ENCODE measurements at regions not wholly inside any gene's neighbourhood (a gene's known extent, or its start where the extent isn't known, plus 50 kb on each side); places are given as distances from the start of the nearest gene placed in this dataset.

GRCh38 chr5:158644301-158644700 lies 455.4 kb downstream of the EBF1 start:
- no peak for DNase-seq (ENCODE audit: low read depth)

DNA sequence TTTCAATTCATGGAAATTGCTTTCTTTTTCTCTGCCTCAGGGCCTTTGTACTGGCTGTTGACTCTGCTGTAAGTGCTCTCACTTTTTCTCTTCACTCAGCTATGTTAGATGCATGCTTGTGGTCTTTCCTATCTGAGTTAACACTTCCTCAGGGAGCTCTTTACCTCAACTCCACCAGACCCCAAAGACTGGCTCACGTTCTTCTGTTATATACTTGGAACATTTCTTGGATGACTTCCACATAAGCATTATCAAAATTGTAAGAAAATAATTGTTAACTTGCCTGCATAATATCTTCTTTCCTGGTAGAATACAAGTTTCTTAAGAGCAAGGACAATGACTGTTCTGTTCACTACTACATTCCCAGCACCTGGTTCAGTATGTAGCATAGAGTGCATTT lies 455.9 kb downstream of the EBF1 start:
- DNase-seq (ENCODE audit: low read depth), result no peak

DNA sequence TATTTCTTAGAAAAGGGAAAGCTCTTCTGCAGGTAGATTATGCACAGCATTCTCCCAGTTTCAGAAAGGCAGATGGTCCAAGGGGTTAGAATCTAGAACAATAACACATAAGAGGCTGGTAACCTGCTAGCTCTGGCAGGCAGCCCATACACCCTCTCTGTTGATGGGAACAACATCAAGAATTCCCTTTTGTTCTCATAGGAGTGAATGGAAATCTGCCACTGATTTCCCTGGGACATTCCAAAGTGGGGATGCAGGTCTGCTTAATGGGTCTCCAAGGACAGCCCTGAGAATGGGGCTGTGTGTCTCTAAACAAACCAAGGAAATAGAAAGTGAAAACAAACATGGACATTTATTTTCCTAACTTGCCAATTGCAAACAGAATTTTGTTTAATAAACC lies 456.8 kb downstream of the EBF1 start:
- no peak for DNase-seq (ENCODE audit: low read depth)

DNA sequence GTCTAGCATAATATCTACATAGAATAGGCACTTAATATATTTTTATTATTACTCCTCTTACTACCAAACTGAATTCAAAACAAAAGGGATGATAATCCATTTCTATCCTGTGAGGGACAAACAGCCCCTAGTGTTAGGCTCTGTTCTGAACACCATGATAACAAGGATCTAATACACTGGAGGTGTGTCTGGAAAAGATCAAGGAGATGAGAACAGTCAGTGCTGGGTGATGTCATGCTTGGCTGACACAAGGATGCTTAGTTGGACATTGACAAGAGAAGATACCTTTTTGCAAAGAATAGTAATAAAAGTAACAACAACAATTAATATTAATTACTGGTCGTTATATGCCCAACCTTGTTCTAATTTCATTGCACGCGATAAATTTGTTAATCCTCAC lies 458.7 kb downstream of the EBF1 start:
- DNase-seq (ENCODE audit: low read depth), result no peak

DNA sequence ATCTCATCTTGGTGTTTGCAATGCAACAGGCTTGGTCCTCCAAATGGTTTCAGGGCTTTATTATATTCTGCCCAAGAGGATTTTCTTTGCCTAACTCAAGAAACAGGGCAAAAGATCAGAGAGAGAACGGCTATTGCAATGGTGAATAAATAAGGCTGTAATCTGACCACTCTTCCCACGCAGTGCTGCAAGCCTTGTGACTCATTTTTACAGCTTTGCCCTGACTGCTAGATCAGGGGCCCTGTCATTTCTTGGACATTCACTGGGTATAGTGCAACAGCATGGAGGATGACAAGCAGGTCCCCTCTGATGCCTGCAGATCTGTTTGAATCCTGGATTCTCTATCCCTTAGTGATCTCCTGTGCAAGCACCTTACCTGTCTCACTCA lies 459.1 kb downstream of the EBF1 start:
- no peak for DNase-seq (ENCODE audit: low read depth)

GRCh38 chr5:158639881-158640592 lies 459.7 kb downstream of the EBF1 start:
- DNase-seq (ENCODE audit: low read depth), result no peak

GRCh38 chr5:158638396-158638795 lies 461.3 kb downstream of the EBF1 start:
- DNase-seq (ENCODE audit: low read depth), result no peak

- no peak for DNase-seq (ENCODE audit: low read depth)
Measured at GRCh38 chr5:158637039-158637438, 462.7 kb downstream of the EBF1 start.

- DNase-seq (ENCODE audit: low read depth), result no peak
Measured at GRCh38 chr5:158635565-158635964, 464.2 kb downstream of the EBF1 start.

DNA sequence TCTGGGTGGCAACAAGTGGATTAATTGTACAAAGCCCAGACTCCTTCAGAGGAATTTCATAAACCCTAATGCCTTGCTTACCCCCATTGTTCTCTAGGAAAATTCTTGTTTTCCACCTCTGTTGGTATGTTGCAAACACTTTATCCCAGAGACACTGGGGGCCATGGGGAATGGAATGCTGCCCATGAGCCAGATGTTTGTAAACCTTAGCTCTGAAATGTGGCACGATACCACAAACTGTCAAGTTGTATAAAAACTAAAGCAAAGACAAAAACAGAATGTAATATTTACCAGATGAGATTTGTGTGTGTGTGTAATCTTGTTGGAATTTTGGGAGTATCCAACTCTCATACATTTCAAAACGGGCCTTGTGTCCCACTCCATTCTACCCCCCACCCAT lies 465.0 kb downstream of the EBF1 start:
- no peak for DNase-seq (ENCODE audit: low read depth)

GRCh38 chr5:158629591-158630312 lies 470.0 kb downstream of the EBF1 start:
- no peak for DNase-seq (ENCODE audit: low read depth)

- DNase-seq (ENCODE audit: low read depth), result no peak
Measured at GRCh38 chr5:158626718-158627117, 473.0 kb downstream of the EBF1 start.

DNA sequence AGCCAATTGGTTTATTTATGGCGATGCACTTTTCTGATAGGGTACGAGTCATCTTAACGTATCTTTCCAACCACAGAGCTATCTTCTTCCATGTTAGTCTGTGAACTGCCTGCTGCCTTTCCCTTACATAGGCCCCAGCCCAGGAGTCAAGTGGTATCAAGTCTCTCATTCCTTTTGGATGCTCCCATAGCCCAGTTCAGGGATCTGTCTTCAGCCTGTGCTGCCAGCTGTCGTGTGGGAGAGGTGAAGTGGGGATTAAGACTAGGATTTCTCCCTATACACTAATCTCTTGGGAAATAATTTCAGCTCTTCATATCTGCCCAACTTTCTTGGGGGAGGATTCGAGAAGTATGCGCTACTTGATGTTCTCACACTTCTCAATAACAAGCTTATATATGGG lies 475.7 kb downstream of the EBF1 start:
- DNase-seq (ENCODE audit: low read depth), result no peak

- DNase-seq (ENCODE audit: low read depth), result no peak
Measured at GRCh38 chr5:158621391-158621790, 478.3 kb downstream of the EBF1 start.

- DNase-seq (ENCODE audit: low read depth), result no peak
Measured at GRCh38 chr5:158619083-158619788, 480.5 kb downstream of the EBF1 start.

DNA sequence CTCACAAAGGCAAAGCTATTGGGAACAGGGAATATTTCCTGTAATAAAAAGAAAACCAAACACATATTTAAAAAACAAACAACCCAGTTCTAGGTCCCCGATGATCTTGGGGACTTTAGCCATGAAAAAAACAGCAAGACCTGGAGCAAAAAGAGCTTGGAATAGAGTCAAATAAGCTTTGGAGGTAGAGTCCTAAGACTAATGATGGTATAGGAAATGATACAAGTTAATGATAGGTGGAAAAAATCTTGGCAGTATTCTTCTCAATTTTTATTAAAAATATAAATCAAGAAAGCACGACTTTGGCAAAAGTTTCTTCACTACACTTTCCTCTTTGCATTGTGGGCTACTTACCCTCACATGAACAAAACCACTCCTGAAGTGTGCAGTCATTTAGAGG lies 481.5 kb downstream of the EBF1 start:
- DNase-seq (ENCODE audit: low read depth), result no peak

- no peak for DNase-seq (ENCODE audit: low read depth)
Measured at GRCh38 chr5:158616707-158617106, 483.0 kb downstream of the EBF1 start.

DNA sequence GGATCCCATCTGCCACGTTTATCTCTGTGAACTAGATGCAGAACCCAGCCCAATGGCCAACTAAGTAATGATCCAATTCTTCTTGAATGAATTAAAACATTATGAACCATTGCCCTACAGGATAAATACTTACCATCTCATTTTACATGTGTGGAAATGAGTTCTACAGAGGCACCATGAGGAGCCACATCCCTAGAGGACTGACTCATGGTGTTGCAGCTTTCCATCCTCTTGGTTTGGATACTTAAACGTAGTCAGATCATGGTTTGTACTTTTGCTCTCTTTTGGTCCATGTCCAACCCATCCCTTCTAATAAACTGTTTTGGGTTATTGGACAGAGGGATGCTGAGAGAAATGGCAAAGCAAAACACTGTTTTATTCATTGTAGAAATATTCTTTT lies 484.8 kb downstream of the EBF1 start:
- no peak for DNase-seq (ENCODE audit: low read depth)

DNA sequence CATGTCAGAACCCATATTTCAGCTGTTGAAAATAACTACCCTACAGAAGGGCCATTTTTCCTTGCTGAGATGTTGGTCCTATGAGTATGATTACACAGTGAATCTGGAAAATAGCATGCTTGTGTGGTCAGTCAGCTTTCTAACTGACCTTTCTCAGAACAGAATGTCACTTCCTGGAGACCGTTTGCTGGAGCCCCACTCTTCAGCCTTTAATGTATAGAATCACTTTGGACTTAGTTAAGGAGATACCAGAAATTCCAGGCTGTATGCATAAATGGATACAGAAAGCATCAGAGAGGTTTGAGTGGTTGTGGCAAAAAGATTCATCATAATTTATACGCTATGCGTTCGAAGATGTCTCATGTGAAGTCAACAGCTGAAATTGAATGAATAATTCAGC lies 488.1 kb downstream of the EBF1 start:
- no peak for DNase-seq (ENCODE audit: low read depth)

GRCh38 chr5:158610051-158610415 lies 489.7 kb downstream of the EBF1 start:
- no peak for DNase-seq (ENCODE audit: low read depth)

GRCh38 chr5:158609333-158610050 lies 490.2 kb downstream of the EBF1 start:
- DNase-seq (ENCODE audit: low read depth), result no peak

GRCh38 chr5:158607088-158607487 lies 492.6 kb downstream of the EBF1 start:
- no peak for DNase-seq (ENCODE audit: low read depth)

- no peak for DNase-seq (ENCODE audit: low read depth)
Measured at GRCh38 chr5:158606233-158606632, 493.5 kb downstream of the EBF1 start.

Measured in stimulated activated CD8-positive, alpha-beta memory T cell treated with anti-CD3 and anti-CD28 coated beads, Interleukin-12 subunit alpha, Interleukin-12 subunit beta, amount 100 ng/mL, for 1 hour (primary cell).